NCI-H187 (cell line): ENCODE measurements at regions not wholly inside any gene's neighbourhood (a gene's known extent, or its start where the extent isn't known, plus 50 kb on each side); places are given as distances from the start of the nearest gene placed in this dataset.
"Not testable (repeated sequence)": the region's sequence is repeated elsewhere in the genome, so short reads cannot be mapped to it uniquely, and the experiment has no call there.

Experiments
- DNase-seq, 2 experiments: peaks; one replicate each; lab custom pipeline; 2025; lab: John Stamatoyannopoulos, UW

GRCh38 chr4:43619219-43619618 lies 726.7 kb downstream of the GRXCR1 start:
- no peak for DNase-seq

GRCh38 chr4:43637893-43638292 lies 745.4 kb downstream of the GRXCR1 start:
- not testable (repeated sequence) for DNase-seq

- no peak for DNase-seq
Measured at GRCh38 chr4:43651991-43652390, 759.5 kb downstream of the GRXCR1 start.

GRCh38 chr4:43659547-43659946 lies 767.0 kb downstream of the GRXCR1 start:
- DNase-seq, result not testable (repeated sequence)

GRCh38 chr4:43672265-43672885 lies 776.2 kb downstream of the KCTD8 start:
- not testable (repeated sequence) for DNase-seq

GRCh38 chr4:43680421-43680820 lies 768.2 kb downstream of the KCTD8 start:
- DNase-seq, result no peak

- DNase-seq, result no peak
Measured at GRCh38 chr4:43682551-43682950, 766.1 kb downstream of the KCTD8 start.

- DNase-seq, result no peak
Measured at GRCh38 chr4:43690116-43690515, 758.5 kb downstream of the KCTD8 start.

- DNase-seq, result no peak
Measured at GRCh38 chr4:43693876-43694275, 754.7 kb downstream of the KCTD8 start.

GRCh38 chr4:43709443-43709842 lies 739.2 kb downstream of the KCTD8 start:
- DNase-seq, result no peak

GRCh38 chr4:43716721-43717395 lies 731.8 kb downstream of the KCTD8 start:
- no peak for DNase-seq

- no peak for DNase-seq
Measured at GRCh38 chr4:43718369-43718768, 730.2 kb downstream of the KCTD8 start.

- DNase-seq, result no peak
Measured at GRCh38 chr4:43732829-43733426, 715.7 kb downstream of the KCTD8 start.

- no peak for DNase-seq
Measured at GRCh38 chr4:43742083-43742482, 706.5 kb downstream of the KCTD8 start.

GRCh38 chr4:43754566-43754965 lies 694.0 kb downstream of the KCTD8 start:
- DNase-seq, result no peak

- DNase-seq, result no peak
Measured at GRCh38 chr4:43757147-43757546, 691.5 kb downstream of the KCTD8 start.

- DNase-seq, result no peak
Measured at GRCh38 chr4:43758836-43759235, 689.8 kb downstream of the KCTD8 start.

GRCh38 chr4:43763029-43763610 lies 685.5 kb downstream of the KCTD8 start:
- no peak for DNase-seq

GRCh38 chr4:43765514-43765913 lies 683.1 kb downstream of the KCTD8 start:
- DNase-seq, result no peak

GRCh38 chr4:43766648-43767047 lies 682.0 kb downstream of the KCTD8 start:
- no peak for DNase-seq

GRCh38 chr4:43776371-43776770 lies 672.2 kb downstream of the KCTD8 start:
- no peak for DNase-seq

GRCh38 chr4:43778187-43778915 lies 670.3 kb downstream of the KCTD8 start:
- no peak for DNase-seq
